Gastroesophageal sphincter (tissue), 4 donors: ENCODE measurements at regions not wholly inside any gene's neighbourhood (a gene's known extent, or its start where the extent isn't known, plus 50 kb on each side); places are given as distances from the start of the nearest gene placed in this dataset.

Experiments
- ATAC-seq: fragments of 150-250 bp; one replicate; pipeline ENCODE4 v1.9.1; 2016; ENCODE audit warnings: mild to moderate bottlenecking, moderate library complexity
- H3K27ac ChIP-seq, 4 donors: fragments of 200-600 bp; sonication (generic) in 3 of 4; 1 replicate in 3 of 4; 2 replicates in 1 of 4; pipeline ENCODE4 v1.5.1; 2016 to 2019
- H3K27me3 ChIP-seq: fragments of 200-600 bp; sonication (generic); one replicate; pipeline ENCODE4 v1.5.1; 2019
- H3K36me3 ChIP-seq, 2 donors: fragments of 200-600 bp; sonication (generic); one replicate each; pipeline ENCODE4 v1.5.1; 2019; ENCODE audit warnings: control low read depth in 1 of 2
- H3K4me1 ChIP-seq, 3 donors: fragments of 200-600 bp; sonication (generic); 1 replicate in 2 of 3; 2 replicates in 1 of 3; pipeline ENCODE4 v1.5.1; 2016 to 2019; ENCODE audit warnings: control low read depth in 2 of 3
- H3K4me3 ChIP-seq, 2 donors: fragments of 200-600 bp; sonication (generic); one replicate each; pipeline ENCODE4 v1.5.1; 2019; ENCODE audit warnings: mild to moderate bottlenecking in 1 of 2, moderate library complexity in 1 of 2
- H3K9me3 ChIP-seq, 3 donors: fragments of 200-600 bp; sonication (generic); one replicate each; pipeline ENCODE4 v1.5.1; 2017 to 2019; ENCODE audit warnings: control low read depth in 2 of 3
- CTCF ChIP-seq, 4 experiments: fragments of 200-600 bp in 2 of 4; fragments of 450-650 bp in 2 of 4; sonication (generic) in 1 of 4; IDR thresholded peaks; one replicate each; pipeline ENCODE4 v1.5.1; 2017 to 2019; ENCODE audit warnings: antibody characterized with exemption in 4 of 4, mild to moderate bottlenecking in 2 of 4, moderate library complexity in 2 of 4
- EP300 ChIP-seq: sonication (generic); formaldehyde crosslinking; IDR thresholded peaks from one replicate; pipeline ENCODE4 v1.6.1; 2017; ENCODE audit warnings: antibody characterized with exemption, mild to moderate bottlenecking
- POLR2A ChIP-seq, 2 donors: fragments of 450-650 bp; IDR thresholded peaks; one replicate each; pipeline ENCODE4 v1.6.1; 2017; ENCODE audit warnings: antibody characterized with exemption in 2 of 2, mild to moderate bottlenecking in 2 of 2, moderate library complexity in 1 of 2
- POLR2AphosphoS5 ChIP-seq: sonication (generic); formaldehyde crosslinking; IDR thresholded peaks from one replicate; pipeline ENCODE4 v1.6.1; 2017; ENCODE audit warnings: antibody characterized with exemption
- WGBS, 2 donors: methylation state at CpG; one replicate each; pipeline ENCODE4 v1.1.5; 2018; ENCODE audit warnings: low coverage in 1 of 2; 5-methylcytosine and 5-hydroxymethylcytosine counted together

- H3K27ac ChIP-seq = no peak overlapping the region
- peaks cover 36% of the 10 kb centered on the region for H3K27me3 ChIP-seq
- no peak for TF ChIP-seq CTCF (IDR thresholded peaks at IDR 0.05)
- TF ChIP-seq POLR2AphosphoS5 = no peak
- TF ChIP-seq EP300 = no peak
- no peak for TF ChIP-seq POLR2A (IDR thresholded peaks at IDR 0.05)
- no peaks in the 10 kb centered on the region for H3K4me1 ChIP-seq
- WGBS, 2 donors = 62% methylated on average over 2 of the region's 3 CpGs; no CpG with 5 or more reads in 1 of the 2 donors
- no peak overlapping the region for H3K4me3 ChIP-seq
- H3K36me3 ChIP-seq = no peaks in the 10 kb centered on the region
- no peak for ATAC-seq
- H3K9me3 ChIP-seq = no peaks in the 10 kb centered on the region
Observed at GRCh38 chr17:36671144-36671543, 69.8 kb downstream of the MRM1 start.

GRCh38 chr17:36672403-36672918, 71.1 kb downstream of the MRM1 start:
- WGBS, 2 donors = 70 to 75% methylated on average over 2 to 7 of the region's 7 CpGs
- H3K4me3 ChIP-seq = no peak overlapping the region
- TF ChIP-seq POLR2A (IDR thresholded peaks at IDR 0.05) (no peak), CTCF (IDR thresholded peaks at IDR 0.05) (no peak), EP300 (no peak), POLR2AphosphoS5 (no peak)
- no peak overlapping the region for H3K27ac ChIP-seq
- no peaks in the 10 kb centered on the region for H3K36me3 ChIP-seq
- no peak for ATAC-seq
- no peaks in the 10 kb centered on the region for H3K4me1 ChIP-seq
- H3K9me3 ChIP-seq = no peaks in the 10 kb centered on the region
- H3K27me3 ChIP-seq = peaks cover 23% of the 10 kb centered on the region

GRCh38 chr17:36673068-36673467, 71.7 kb downstream of the MRM1 start:
- TF ChIP-seq CTCF (IDR thresholded peaks at IDR 0.05) = no peak
- no peak for TF ChIP-seq POLR2AphosphoS5
- no peak for TF ChIP-seq EP300
- no peak for TF ChIP-seq POLR2A (IDR thresholded peaks at IDR 0.05)
- Histone ChIP-seq H3K4me1 (no peaks in the 10 kb centered on the region), H3K27me3 (peaks cover 19% of the 10 kb centered on the region), H3K9me3 (no peaks in the 10 kb centered on the region), H3K27ac (no peak overlapping the region), H3K36me3 (no peaks in the 10 kb centered on the region), H3K4me3 (no peak overlapping the region)
- WGBS, 2 donors = 73% methylated on average over 2 of the region's 5 CpGs; no CpG with 5 or more reads in 1 of the 2 donors
- ATAC-seq = no peak

GRCh38 chr17:36673637-36674277, 72.4 kb downstream of the MRM1 start:
- TF ChIP-seq POLR2AphosphoS5 = no peak
- no peak for TF ChIP-seq CTCF (IDR thresholded peaks at IDR 0.05)
- no peak for TF ChIP-seq EP300
- Histone ChIP-seq H3K9me3 (no peaks in the 10 kb centered on the region), H3K27ac (no peak overlapping the region), H3K36me3 (no peaks in the 10 kb centered on the region), H3K27me3 (peaks cover 12% of the 10 kb centered on the region), H3K4me1 (no peaks in the 10 kb centered on the region), H3K4me3 (no peak overlapping the region)
- 78% methylated on average over 3 to 5 of the region's 7 CpGs for WGBS, 2 donors
- ATAC-seq = no peak

GRCh38 chr17:36674278-36674650, 72.9 kb downstream of the MRM1 start:
- Histone ChIP-seq H3K27me3 (peaks cover 12% of the 10 kb centered on the region), H3K27ac (no peak overlapping the region), H3K9me3 (no peaks in the 10 kb centered on the region), H3K4me1 (no peaks in the 10 kb centered on the region), H3K4me3 (no peak overlapping the region), H3K36me3 (no peaks in the 10 kb centered on the region)
- ATAC-seq = no peak
- no peak for TF ChIP-seq POLR2A (IDR thresholded peaks at IDR 0.05)
- no peak for TF ChIP-seq POLR2AphosphoS5
- no peak for TF ChIP-seq EP300
- TF ChIP-seq CTCF (IDR thresholded peaks at IDR 0.05) = no peak
- 70% methylated on average over 2 of the region's 4 CpGs; no CpG with 5 or more reads in 1 of the 2 donors for WGBS, 2 donors
